ENCODE measurements at regions not wholly inside any gene's neighbourhood (a gene's known extent, or its start where the extent isn't known, plus 50 kb on each side); places are given as distances from the start of the nearest gene placed in this dataset.

DNA sequence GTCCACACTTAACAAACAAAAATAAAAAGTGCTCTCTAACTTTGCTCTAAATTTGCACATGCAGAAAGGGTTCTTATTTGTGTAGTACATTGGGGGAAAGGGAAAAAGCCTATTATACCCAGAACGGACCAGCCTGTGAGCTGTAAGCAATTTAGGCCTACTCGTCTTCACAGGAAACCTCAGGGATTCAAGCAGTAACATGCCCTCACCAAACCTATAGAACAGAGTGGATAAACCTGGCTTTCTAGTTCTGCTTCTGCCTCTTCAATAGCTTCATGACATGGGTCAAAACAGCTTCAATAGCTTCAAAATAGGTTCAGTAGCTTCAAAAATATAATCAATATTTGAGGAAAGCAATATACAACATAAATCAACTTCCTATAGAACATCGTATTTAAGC is 163.7 kb downstream of the ARL4A start:
- TF ChIP-seq, protein P1, sequence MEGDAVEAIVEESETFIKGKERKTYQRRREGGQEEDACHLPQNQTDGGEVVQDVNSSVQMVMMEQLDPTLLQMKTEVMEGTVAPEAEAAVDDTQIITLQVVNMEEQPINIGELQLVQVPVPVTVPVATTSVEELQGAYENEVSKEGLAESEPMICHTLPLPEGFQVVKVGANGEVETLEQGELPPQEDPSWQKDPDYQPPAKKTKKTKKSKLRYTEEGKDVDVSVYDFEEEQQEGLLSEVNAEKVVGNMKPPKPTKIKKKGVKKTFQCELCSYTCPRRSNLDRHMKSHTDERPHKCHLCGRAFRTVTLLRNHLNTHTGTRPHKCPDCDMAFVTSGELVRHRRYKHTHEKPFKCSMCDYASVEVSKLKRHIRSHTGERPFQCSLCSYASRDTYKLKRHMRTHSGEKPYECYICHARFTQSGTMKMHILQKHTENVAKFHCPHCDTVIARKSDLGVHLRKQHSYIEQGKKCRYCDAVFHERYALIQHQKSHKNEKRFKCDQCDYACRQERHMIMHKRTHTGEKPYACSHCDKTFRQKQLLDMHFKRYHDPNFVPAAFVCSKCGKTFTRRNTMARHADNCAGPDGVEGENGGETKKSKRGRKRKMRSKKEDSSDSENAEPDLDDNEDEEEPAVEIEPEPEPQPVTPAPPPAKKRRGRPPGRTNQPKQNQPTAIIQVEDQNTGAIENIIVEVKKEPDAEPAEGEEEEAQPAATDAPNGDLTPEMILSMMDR (IDR thresholded peaks at IDR 0.05), result no peak
- no peak for TF ChIP-seq POLR2A (IDR thresholded peaks at IDR 0.05)
